Nephron (organoid): ENCODE measurements at regions not wholly inside any gene's neighbourhood (a gene's known extent, or its start where the extent isn't known, plus 50 kb on each side); places are given as distances from the start of the nearest gene placed in this dataset.

Experiments used
- H3K27ac Mint-ChIP-seq, 3 experiments: 2 replicates each; pipeline ENCODE4 v1.8.0; 2020; ENCODE audit warnings: mixed read lengths in 3 of 3, mild to moderate bottlenecking in 2 of 3, moderate library complexity in 1 of 3
- H3K27me3 Mint-ChIP-seq: 2 replicates; pipeline ENCODE4 v1.8.0; 2021; ENCODE audit warnings: low read depth, mild to moderate bottlenecking, moderate library complexity, mixed read lengths
- H3K36me3 Mint-ChIP-seq: 2 replicates; pipeline ENCODE4 v1.8.0; 2020; ENCODE audit warnings: low read depth, mixed read lengths
- H3K4me1 Mint-ChIP-seq: 2 replicates; pipeline ENCODE4 v1.8.0; 2020; ENCODE audit warnings: mixed read lengths
- H3K4me3 Mint-ChIP-seq, 3 experiments: 2 replicates each; pipeline ENCODE4 v1.8.0; 2020; ENCODE audit warnings: mild to moderate bottlenecking in 3 of 3, mixed read lengths in 3 of 3, moderate library complexity in 2 of 3
- H3K9me3 Mint-ChIP-seq: 2 replicates; pipeline ENCODE4 v1.8.0; 2020; ENCODE audit warnings: mixed read lengths
- TF ChIP-seq, protein P1 (sequence below), 3 experiments: fragments of 200-600 bp; sonication (generic); IDR thresholded peaks; one replicate each; pipeline ENCODE4 v1.5.0; 2021; ENCODE audit warnings: antibody characterized with exemption in 3 of 3; ENCODE audit not compliant: unreplicated experiment in 3 of 3

DNA sequence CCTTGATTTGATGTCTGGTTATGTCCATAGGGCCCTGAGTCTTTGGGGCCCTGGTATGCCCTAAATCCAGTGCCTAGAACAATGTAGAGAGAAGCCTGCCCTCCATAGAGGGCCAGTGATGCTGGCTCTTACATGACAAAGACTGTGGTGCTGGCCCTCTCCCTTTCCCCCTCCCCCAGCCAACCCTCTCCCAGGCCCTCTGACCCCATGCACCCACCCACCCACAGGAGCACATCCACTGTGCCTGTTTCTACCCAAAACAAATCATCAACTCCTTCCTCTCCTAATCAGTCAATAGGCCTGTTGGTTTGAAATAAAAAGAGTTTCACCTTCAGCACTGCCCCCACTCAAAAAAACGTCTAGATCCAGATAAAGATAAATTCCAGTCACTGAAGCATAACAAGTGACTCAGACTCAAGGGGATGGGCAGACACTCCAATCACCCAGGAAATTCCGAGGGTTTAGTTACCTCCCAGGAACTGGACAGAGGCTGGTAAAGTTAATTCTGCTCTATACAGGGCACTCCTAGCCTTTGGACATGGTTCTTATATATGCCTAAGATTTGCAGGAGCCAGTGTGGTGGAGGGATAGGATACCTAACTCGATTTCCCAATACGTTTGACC is 144.8 kb upstream of the VANGL1 start:
- Mint-ChIP-seq H3K27me3 (peaks cover 6% of the 10 kb centered on the region), H3K36me3 (no peaks in the 10 kb centered on the region), H3K9me3 (no peaks in the 10 kb centered on the region), H3K4me3 (no peak overlapping the region), H3K27ac (peak overlapping the region; percentile 42 to 73 (median 69)), H3K4me1 (peaks cover 4% of the 10 kb centered on the region)
- TF ChIP-seq, protein P1, sequence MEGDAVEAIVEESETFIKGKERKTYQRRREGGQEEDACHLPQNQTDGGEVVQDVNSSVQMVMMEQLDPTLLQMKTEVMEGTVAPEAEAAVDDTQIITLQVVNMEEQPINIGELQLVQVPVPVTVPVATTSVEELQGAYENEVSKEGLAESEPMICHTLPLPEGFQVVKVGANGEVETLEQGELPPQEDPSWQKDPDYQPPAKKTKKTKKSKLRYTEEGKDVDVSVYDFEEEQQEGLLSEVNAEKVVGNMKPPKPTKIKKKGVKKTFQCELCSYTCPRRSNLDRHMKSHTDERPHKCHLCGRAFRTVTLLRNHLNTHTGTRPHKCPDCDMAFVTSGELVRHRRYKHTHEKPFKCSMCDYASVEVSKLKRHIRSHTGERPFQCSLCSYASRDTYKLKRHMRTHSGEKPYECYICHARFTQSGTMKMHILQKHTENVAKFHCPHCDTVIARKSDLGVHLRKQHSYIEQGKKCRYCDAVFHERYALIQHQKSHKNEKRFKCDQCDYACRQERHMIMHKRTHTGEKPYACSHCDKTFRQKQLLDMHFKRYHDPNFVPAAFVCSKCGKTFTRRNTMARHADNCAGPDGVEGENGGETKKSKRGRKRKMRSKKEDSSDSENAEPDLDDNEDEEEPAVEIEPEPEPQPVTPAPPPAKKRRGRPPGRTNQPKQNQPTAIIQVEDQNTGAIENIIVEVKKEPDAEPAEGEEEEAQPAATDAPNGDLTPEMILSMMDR (IDR thresholded peaks at IDR 0.05; ENCODE audit: unreplicated experiment in 3 of 3): no peak

GRCh38 chr1:115495625-115496024 is 146.1 kb upstream of the VANGL1 start:
- no peaks in the 10 kb centered on the region for H3K36me3 Mint-ChIP-seq
- no peak overlapping the region for H3K4me3 Mint-ChIP-seq
- H3K9me3 Mint-ChIP-seq: no peaks in the 10 kb centered on the region
- peaks cover 4% of the 10 kb centered on the region for H3K4me1 Mint-ChIP-seq
- H3K27ac Mint-ChIP-seq: no peak overlapping the region
- TF ChIP-seq, protein P1 (IDR thresholded peaks at IDR 0.05; ENCODE audit: unreplicated experiment in 3 of 3): no peak
- H3K27me3 Mint-ChIP-seq: peaks cover 4% of the 10 kb centered on the region

DNA sequence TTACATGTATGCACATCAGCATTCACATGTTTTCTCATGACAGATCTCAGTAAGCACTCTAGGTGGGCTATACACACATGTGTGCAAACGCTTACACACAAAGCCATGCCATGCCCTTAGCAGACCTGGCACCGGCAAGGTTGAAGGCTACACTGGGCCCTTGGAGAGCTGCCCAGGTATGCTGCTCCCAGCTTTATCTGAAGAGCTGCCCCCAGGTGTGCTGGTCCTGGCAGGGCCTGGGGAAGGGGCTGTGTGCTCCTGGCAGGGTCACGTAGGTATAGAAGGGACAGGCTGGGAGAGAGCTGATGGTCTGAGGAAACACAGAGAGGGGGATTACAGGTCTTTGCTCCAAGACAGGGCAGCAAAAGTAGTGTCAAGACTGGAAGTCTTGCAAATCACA is 146.7 kb upstream of the VANGL1 start:
- Mint-ChIP-seq H3K27ac (no peak overlapping the region), H3K9me3 (no peaks in the 10 kb centered on the region), H3K27me3 (peaks cover 4% of the 10 kb centered on the region), H3K4me1 (peaks cover 4% of the 10 kb centered on the region), H3K36me3 (no peaks in the 10 kb centered on the region), H3K4me3 (no peak overlapping the region)
- TF ChIP-seq, protein P1 (IDR thresholded peaks at IDR 0.05; ENCODE audit: unreplicated experiment in 3 of 3): no peak

DNA sequence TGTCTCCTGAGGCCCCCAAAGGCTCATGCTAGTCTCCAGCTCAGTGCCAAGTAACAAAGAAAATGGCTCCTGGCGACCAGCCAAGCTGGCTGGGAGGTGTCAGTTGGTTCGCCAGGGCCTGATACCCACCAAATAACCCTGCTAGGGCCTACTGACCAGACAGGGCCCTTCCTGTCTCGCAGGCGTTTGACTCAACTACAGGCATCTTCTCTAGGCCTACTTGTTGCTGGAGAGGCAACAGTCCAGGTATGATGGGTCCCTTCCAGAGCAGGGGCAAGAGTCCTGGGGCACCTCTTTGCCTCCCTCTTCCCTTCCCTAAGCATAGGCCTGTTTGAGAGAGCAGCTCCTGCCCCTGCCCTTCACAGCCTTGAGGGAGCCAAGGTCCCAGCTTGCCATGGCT is 147.9 kb upstream of the VANGL1 start:
- TF ChIP-seq, protein P1 (IDR thresholded peaks at IDR 0.05; ENCODE audit: unreplicated experiment in 3 of 3): no peak
- Mint-ChIP-seq H3K4me1 (peaks cover 4% of the 10 kb centered on the region), H3K27me3 (peaks cover 4% of the 10 kb centered on the region), H3K9me3 (peaks cover 3% of the 10 kb centered on the region), H3K27ac (no peak overlapping the region), H3K36me3 (no peaks in the 10 kb centered on the region), H3K4me3 (no peak overlapping the region)

DNA sequence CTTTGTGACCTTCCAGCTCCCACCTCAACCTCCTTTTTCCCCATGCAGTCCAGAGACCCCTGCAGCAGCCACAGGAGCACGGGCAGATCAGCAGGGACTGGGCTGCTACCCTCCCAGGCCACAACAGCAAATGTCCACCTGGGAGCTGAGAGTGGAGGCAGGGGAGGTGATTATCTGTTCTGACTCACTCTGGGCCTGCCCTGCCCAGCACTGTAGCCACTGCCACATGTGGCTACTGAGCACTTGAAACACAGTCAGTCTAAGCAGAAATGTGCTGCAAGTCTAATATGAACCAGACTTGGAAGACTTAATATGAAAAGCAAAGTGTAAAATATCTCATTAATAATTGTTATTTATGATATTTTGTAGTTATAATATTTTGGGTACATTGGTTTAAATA is 148.9 kb upstream of the VANGL1 start:
- TF ChIP-seq, protein P1 (IDR thresholded peaks at IDR 0.05; ENCODE audit: unreplicated experiment in 3 of 3): no peak
- peaks cover 4% of the 10 kb centered on the region for H3K4me1 Mint-ChIP-seq
- peak overlapping the region in 1 of 3 experiments; percentile 20 for H3K27ac Mint-ChIP-seq
- peaks cover 3% of the 10 kb centered on the region for H3K9me3 Mint-ChIP-seq
- no peaks in the 10 kb centered on the region for H3K36me3 Mint-ChIP-seq
- H3K4me3 Mint-ChIP-seq: no peak overlapping the region
- no peaks in the 10 kb centered on the region for H3K27me3 Mint-ChIP-seq

GRCh38 chr1:115492019-115492595 is 149.7 kb upstream of the VANGL1 start:
- Mint-ChIP-seq H3K9me3 (peaks cover 3% of the 10 kb centered on the region), H3K27ac (peak overlapping the region in 1 of 3 experiments; percentile 20), H3K4me1 (peaks cover 2% of the 10 kb centered on the region), H3K36me3 (no peaks in the 10 kb centered on the region), H3K27me3 (no peaks in the 10 kb centered on the region), H3K4me3 (no peak overlapping the region)
- TF ChIP-seq, protein P1 (IDR thresholded peaks at IDR 0.05; ENCODE audit: unreplicated experiment in 3 of 3): no peak
